ENCODE measurements at regions not wholly inside any gene's neighbourhood (a gene's known extent, or its start where the extent isn't known, plus 50 kb on each side); places are given as distances from the start of the nearest gene placed in this dataset.

GRCh38 chr1:57475366-57475765 is 51.5 kb upstream of the DAB1 start:
- Histone ChIP-seq H3K27me3 (ENCODE audit: insufficient read depth, low read length) (no peaks in the 10 kb centered on the region), H2AFZ (ENCODE audit: low read length, unreplicated experiment) (no peak overlapping the region), H3K27ac (ENCODE audit: low read depth, low read length) (no peak overlapping the region), H3K4me1 (ENCODE audit: control insufficient read depth, insufficient read depth, low read length, unreplicated experiment) (peaks cover 15% of the 10 kb centered on the region), H3K4me3 (ENCODE audit: low read depth, low read length) (no peak overlapping the region), H3K79me2 (ENCODE audit: control insufficient read depth, insufficient read depth, low read length, unreplicated experiment) (no peaks in the 10 kb centered on the region), H3K36me3 (ENCODE audit: insufficient read depth, low read length) (no peaks in the 10 kb centered on the region)

- Histone ChIP-seq H3K79me2 (ENCODE audit: control insufficient read depth, insufficient read depth, low read length, unreplicated experiment) (no peaks in the 10 kb centered on the region), H3K27me3 (ENCODE audit: insufficient read depth, low read length) (no peaks in the 10 kb centered on the region), H2AFZ (ENCODE audit: low read length, unreplicated experiment) (peak overlapping the region; percentile 70), H3K4me1 (ENCODE audit: control insufficient read depth, insufficient read depth, low read length, unreplicated experiment) (peaks cover 26% of the 10 kb centered on the region), H3K4me3 (ENCODE audit: low read depth, low read length) (peak overlapping the region; percentile 31), H3K36me3 (ENCODE audit: insufficient read depth, low read length) (no peaks in the 10 kb centered on the region), H3K27ac (ENCODE audit: low read depth, low read length) (peak overlapping the region; percentile 72)
These were observed 50.4 kb upstream of the DAB1 start for GRCh38 chr1:57474137-57474750.

Data from ACC112 (cell line).